ENCODE measurements at regions not wholly inside any gene's neighbourhood (a gene's known extent, or its start where the extent isn't known, plus 50 kb on each side); places are given as distances from the start of the nearest gene placed in this dataset.
"Not testable (repeated sequence)": the region's sequence is repeated elsewhere in the genome, so short reads cannot be mapped to it uniquely, and the experiment has no call there.

DNA sequence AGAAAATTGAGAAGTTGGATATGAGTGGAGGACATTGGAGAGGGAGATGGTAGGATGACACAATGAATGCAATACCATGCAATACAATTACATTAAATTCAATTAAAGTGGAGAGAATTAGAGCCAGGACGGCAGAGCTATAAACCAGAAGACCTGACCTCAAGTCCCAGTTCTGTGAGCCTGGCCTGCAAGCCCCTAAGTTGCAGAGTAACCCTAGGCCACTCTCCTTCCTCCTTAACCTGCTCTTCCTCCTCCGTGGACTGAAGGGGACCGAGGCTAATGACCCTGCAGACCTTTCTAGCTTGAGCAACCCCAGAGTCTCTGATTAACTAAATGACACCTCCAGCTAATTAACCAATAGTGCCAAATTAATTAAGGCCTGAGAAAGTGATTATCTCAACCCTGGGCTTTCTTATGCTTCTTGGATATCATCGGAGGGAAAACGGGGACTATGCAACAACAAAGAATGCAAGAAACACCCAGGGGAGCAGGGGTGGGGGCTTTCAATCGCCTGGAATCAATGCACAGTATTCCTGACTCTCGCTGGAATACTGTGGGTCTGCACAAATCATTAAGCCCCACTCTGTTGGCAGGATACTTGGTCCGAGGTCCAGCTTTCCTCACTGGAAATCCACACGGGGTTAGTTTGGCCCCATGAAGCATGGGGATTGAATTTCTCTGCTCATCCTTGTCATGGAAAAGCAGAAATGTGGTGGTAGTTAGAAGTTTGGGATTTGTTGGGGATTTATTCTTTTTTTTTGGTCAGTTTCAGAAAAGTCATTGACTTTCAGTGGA, 548.3 kb downstream of the MN1 start:
- no peak for DNase-seq (ENCODE audit: low read depth)

GRCh38 chr22:27254063-27254462, 547.5 kb downstream of the MN1 start:
- not testable (repeated sequence) for DNase-seq (ENCODE audit: low read depth)

DNA sequence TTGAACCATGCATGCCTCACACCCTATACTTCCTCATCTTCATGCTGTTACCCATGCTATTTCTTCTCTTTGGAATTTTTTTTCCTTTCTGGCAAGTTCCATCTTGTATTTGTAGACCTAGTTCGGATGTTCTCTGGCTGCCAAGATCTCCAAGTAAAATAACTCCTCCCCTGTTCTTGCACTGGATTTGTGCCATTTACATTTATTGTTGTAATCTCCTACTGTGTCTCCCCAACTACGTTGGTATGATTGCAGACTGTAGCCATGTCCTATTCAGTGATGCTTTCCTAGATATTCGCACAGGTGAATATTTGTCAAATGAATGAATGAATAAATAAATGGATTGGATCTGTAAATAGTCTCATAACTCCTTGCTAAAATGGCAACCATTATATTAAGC, 546.0 kb downstream of the MN1 start:
- no peak for DNase-seq (ENCODE audit: low read depth)

GRCh38 chr22:27257987-27258386, 543.6 kb downstream of the MN1 start:
- no peak for DNase-seq (ENCODE audit: low read depth)

DNA sequence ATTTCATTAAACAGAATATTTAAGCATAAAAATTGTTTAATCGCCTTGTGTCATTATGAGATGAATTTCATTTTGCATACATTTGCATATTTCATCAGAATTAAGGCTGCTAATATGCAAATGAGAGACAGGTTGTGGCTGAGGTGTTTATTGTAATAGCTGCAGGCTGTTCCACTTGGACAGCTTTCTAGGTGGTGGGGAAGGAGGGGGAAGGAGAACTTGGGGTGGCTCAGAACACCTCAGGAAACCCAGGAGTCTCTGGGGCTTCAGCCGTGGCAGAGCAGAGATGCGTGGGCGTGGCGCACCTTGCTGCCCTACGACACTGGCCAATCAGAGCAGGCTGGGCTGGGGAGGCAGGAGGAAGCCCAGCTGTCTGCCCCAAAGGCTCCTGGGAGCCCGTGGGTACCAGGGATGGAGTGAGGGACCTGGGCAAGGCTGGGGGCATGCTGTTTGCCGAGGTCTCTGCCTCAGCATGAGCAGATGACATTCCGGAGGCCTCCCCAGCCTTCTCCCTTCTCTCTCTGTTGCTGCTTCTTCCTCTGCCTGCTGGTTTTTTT, 542.9 kb downstream of the MN1 start:
- DNase-seq (ENCODE audit: low read depth), result no peak

- no peak for DNase-seq (ENCODE audit: low read depth)
These were observed 542.1 kb downstream of the MN1 start for GRCh38 chr22:27259433-27259832.

- no peak for DNase-seq (ENCODE audit: low read depth)
These were observed 541.4 kb downstream of the MN1 start for GRCh38 chr22:27260087-27260698.

GRCh38 chr22:27262361-27262760, 539.2 kb downstream of the MN1 start:
- DNase-seq (ENCODE audit: low read depth), result no peak

- no peak for DNase-seq (ENCODE audit: low read depth)
These were observed 537.4 kb downstream of the MN1 start for GRCh38 chr22:27264184-27264583.

DNA sequence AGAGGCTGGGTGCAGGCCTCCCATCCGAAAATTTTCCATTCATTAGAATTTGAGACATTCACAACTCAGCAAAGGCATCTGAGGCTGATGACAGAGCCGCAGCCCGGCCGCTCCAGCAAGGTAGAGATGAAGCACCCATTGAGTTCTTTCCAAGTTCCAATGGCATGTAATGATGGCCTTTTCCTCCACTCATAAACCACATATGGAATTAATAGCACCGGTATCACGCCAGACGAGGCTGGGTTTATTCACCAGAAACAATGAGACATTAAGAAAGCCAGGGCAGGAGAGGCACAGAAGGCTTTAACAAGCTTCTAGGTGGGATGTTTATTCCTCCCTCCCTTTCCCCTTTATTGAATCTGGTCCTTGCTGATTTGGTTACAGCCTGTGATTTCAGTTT, 534.4 kb downstream of the MN1 start:
- no peak for DNase-seq (ENCODE audit: low read depth)

DNA sequence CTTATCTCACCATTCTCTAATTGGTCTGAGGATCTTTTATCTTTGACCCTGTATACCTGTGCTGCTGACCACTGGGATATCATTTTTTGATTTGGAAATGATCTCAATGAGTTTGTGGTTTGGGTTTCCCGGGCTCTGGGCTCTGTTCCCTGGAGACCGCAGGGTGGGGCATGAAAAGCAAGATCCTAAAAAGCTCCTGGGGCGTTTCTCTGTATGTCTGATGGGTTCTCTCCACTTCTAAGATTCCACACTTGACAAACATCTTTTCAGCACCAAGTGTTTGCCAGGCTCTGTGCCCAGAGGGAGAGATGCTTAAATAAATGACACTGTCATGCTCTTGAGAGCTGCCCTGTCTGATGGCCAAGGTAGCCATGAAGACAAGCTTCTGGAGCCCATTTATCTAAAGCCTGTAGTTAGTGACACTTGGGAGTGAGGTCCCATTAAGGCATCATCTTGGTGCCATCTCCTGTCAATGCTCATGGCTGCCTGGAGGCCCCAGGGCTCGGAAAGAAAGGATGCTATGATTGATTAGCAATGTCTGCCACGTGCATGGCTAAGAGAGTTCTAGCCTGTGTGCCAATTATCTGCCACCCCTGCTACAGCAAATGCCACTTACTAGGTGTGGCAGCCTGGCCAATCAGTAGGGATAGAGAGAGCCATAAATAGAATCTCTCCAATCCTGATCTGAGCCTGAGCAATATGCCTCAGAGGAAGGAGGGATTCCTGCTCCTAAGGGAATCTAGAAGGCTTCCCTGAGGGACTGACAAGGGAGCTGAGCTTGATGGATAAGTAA, 531.6 kb downstream of the MN1 start:
- no peak for DNase-seq (ENCODE audit: low read depth)

- no peak for DNase-seq (ENCODE audit: low read depth)
These were observed 530.6 kb downstream of the MN1 start for GRCh38 chr22:27270818-27271510.

- no peak for DNase-seq (ENCODE audit: low read depth)
These were observed 528.1 kb downstream of the MN1 start for GRCh38 chr22:27273436-27273835.

- no peak for DNase-seq (ENCODE audit: low read depth)
These were observed 527.7 kb downstream of the MN1 start for GRCh38 chr22:27273853-27274252.

GRCh38 chr22:27274770-27275449, 526.6 kb downstream of the MN1 start:
- DNase-seq (ENCODE audit: low read depth), result no peak

DNA sequence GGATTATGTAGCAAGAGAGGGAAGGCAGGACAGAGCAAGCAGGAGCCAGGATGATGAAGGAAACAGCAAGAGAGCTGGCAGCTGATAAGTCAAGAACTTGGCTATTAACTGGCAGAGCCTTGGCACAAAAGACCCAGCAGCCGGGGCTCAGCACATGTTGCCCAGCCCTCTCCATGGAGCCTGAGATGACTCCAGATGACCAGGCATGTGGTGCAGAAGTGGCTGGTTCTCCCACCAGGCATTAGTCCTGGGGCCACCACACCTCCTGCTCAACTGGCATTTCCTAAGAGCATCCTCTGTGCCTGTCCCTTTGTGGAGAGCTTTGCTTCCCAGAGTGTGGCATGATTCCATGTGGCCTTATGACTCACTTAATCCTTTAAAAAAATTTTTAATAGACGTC, 522.6 kb downstream of the MN1 start:
- no peak for DNase-seq (ENCODE audit: low read depth)

- DNase-seq (ENCODE audit: low read depth), result no peak
These were observed 518.3 kb downstream of the MN1 start for GRCh38 chr22:27283240-27283639.

- no peak for DNase-seq (ENCODE audit: low read depth)
These were observed 517.8 kb downstream of the MN1 start for GRCh38 chr22:27283714-27284113.

DNA sequence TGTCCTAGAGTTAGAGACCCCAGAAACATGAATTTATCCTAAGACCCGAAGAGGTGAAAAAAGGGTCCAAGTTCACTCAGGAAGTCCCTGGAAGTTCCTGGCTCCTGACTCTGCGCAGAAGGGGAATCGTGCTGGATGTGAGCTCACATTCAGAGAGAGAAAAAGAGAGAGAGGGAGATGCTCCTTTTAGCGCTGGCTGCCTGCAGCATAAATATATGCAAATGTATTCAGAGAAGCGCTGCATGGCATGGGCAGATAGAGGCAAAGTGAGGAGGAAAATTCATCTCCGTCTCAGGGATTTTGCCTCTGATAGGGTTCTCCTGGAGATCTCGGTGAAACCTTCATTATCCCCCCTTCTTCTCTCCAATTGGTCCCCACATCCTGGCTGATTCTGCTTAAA, 517.2 kb downstream of the MN1 start:
- DNase-seq (ENCODE audit: low read depth), result no peak

GRCh38 chr22:27286711-27287110, 514.8 kb downstream of the MN1 start:
- no peak for DNase-seq (ENCODE audit: low read depth)

DNA sequence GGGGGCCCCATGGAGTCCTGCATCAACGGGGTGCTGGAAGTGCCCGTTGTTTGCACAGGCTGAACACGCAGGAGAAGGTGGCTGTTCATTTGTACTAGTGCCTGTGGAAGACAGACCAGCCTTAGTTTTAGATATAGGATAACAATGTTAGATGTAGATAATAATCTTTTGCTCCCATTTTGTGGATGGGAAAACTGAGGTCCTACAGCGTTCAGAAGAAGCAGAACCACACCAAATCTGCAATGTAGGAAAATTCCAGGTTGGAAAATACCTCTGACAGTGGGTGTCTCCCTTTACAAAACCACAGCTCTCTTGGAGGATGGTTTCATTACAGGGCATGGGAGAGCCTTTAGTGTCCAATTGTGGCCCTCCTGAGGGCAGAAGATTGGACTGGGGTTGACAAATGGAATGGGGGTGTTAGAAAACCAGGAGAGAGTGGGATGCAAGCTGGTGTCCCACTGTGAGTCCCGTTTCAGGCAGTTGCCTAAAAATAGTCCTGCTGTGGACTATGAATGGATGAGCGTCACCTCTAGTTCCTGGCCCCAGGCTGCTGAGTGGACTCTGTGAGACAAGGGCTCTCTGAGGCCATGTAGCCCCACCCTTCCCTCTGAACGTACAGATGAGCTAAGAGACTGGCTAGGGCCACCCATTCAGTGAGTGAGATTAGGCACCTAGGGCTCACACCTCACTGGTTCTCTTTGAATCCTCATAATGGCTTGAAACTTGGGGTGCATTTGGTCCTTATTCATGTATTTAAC, 508.8 kb downstream of the MN1 start:
- no peak for DNase-seq (ENCODE audit: low read depth)

Measured in activated T-cell treated with anti-CD3 and anti-CD28 coated beads for 1 hour (primary cell).